Brain microvascular endothelial cell (primary cell): ENCODE measurements at regions not wholly inside any gene's neighbourhood (a gene's known extent, or its start where the extent isn't known, plus 50 kb on each side); places are given as distances from the start of the nearest gene placed in this dataset.

Source experiments
- DNase-seq: peaks from one replicate; pipeline ENCODE4 v3.0.0-alpha.2; 2020
- H3K27ac ChIP-seq: fragments of 250-450 bp; sonication (Bioruptor Pico); 2 replicates; pipeline ENCODE4 v1.5.1; 2020; ENCODE audit warnings: mild to moderate bottlenecking, moderate library complexity
- H3K27me3 ChIP-seq: fragments of 250-450 bp; sonication (Bioruptor Pico); replicated peaks from 2 replicates; pipeline ENCODE4 v1.5.1; 2020; ENCODE audit warnings: mild to moderate bottlenecking
- H3K36me3 ChIP-seq: fragments of 250-450 bp; sonication (Bioruptor Pico); replicated peaks from 2 replicates; pipeline ENCODE4 v1.5.1; 2020; ENCODE audit warnings: mild to moderate bottlenecking
- H3K4me3 ChIP-seq: 2 replicates; pipeline ENCODE4 v1.5.1; 2011; ENCODE audit warnings: low read depth, mild to moderate bottlenecking, control low read depth, low read length, moderate library complexity
- CTCF ChIP-seq: IDR thresholded peaks from 2 replicates; pipeline ENCODE4 v1.5.1; 2011; ENCODE audit warnings: low read depth, mild to moderate bottlenecking, moderate library complexity, low read length, control low read depth, inconsistent platforms; ENCODE audit errors: missing control alignments
- in situ Hi-C: cut with HindIII; loops from 2 replicates; pipeline ENCODE4 v1.10.0; 2017; ENCODE audit warnings: low sequenced_read_pairs, low pct_ligation_motif_present

- H3K27ac ChIP-seq = no peak overlapping the region
- H3K4me3 ChIP-seq = no peak overlapping the region
- no peak for TF ChIP-seq CTCF
- no peak for DNase-seq
- in situ Hi-C loops = no loop called here
- H3K27me3 ChIP-seq = no peaks in the 10 kb centered on the region
- no peaks in the 10 kb centered on the region for H3K36me3 ChIP-seq
These were observed 114.7 kb upstream of the EDNRA start for GRCh38 chr4:147366164-147366563.

- Histone ChIP-seq H3K27ac (no peak overlapping the region), H3K27me3 (no peaks in the 10 kb centered on the region), H3K4me3 (no peak overlapping the region), H3K36me3 (no peaks in the 10 kb centered on the region)
- no peak for DNase-seq
- no peak for TF ChIP-seq CTCF
- in situ Hi-C loops = no loop called here
These were observed 113.0 kb upstream of the EDNRA start for GRCh38 chr4:147367891-147368290.

- H3K27me3 ChIP-seq = no peaks in the 10 kb centered on the region
- no peaks in the 10 kb centered on the region for H3K36me3 ChIP-seq
- DNase-seq = no peak
- in situ Hi-C loops = no loop called here
- peak overlapping the region; percentile 88 for H3K27ac ChIP-seq
- TF ChIP-seq CTCF = no peak
- no peak overlapping the region for H3K4me3 ChIP-seq
These were observed 111.9 kb upstream of the EDNRA start for GRCh38 chr4:147368948-147369347.

GRCh38 chr4:147370473-147370872, 110.4 kb upstream of the EDNRA start:
- in situ Hi-C loops = no loop called here
- TF ChIP-seq CTCF = no peak
- H3K36me3 ChIP-seq = no peaks in the 10 kb centered on the region
- H3K27me3 ChIP-seq = no peaks in the 10 kb centered on the region
- H3K4me3 ChIP-seq = no peak overlapping the region
- H3K27ac ChIP-seq = peak overlapping the region; percentile 88
- DNase-seq = peak; percentile 72

- no peak for DNase-seq
- TF ChIP-seq CTCF = no peak
- no peak overlapping the region for H3K4me3 ChIP-seq
- H3K36me3 ChIP-seq = no peaks in the 10 kb centered on the region
- in situ Hi-C loops = no loop called here
- H3K27me3 ChIP-seq = no peaks in the 10 kb centered on the region
- peak overlapping the region; percentile 88 for H3K27ac ChIP-seq
These were observed 110.0 kb upstream of the EDNRA start for GRCh38 chr4:147370881-147371280.

- in situ Hi-C loops = no loop called here
- Histone ChIP-seq H3K27ac (peak overlapping the region; percentile 88), H3K36me3 (no peaks in the 10 kb centered on the region), H3K4me3 (no peak overlapping the region), H3K27me3 (no peaks in the 10 kb centered on the region)
- peak; percentile 61 for DNase-seq
- no peak for TF ChIP-seq CTCF
These were observed 109.2 kb upstream of the EDNRA start for GRCh38 chr4:147371661-147372060.
